H9 (cell line): ENCODE measurements at regions not wholly inside any gene's neighbourhood (a gene's known extent, or its start where the extent isn't known, plus 50 kb on each side); places are given as distances from the start of the nearest gene placed in this dataset.

ENCODE experiments used
- DNase-seq: peaks from one replicate; pipeline ENCODE4 v3.0.0-alpha.2; 2017
- H2AFZ ChIP-seq: one replicate; pipeline ENCODE4 v1.6.1; 2013; ENCODE audit warnings: mild to moderate bottlenecking, low read length, control low read depth, moderate library complexity
- H2AK5ac ChIP-seq: 2 replicates; pipeline ENCODE4 v1.6.1; 2013; ENCODE audit warnings: low read length, control low read depth, mixed read lengths; ENCODE audit not compliant: insufficient read length
- H2BK120ac ChIP-seq: one replicate; pipeline ENCODE4 v1.6.1; 2013; ENCODE audit warnings: low read depth, mild to moderate bottlenecking, low read length, control low read depth, inconsistent platforms; ENCODE audit not compliant: poor library complexity, severe bottlenecking
- H2BK12ac ChIP-seq: 2 replicates; pipeline ENCODE4 v1.6.1; 2013; ENCODE audit warnings: low read length, control low read depth, mixed read lengths, low read depth; ENCODE audit not compliant: insufficient read length
- H2BK15ac ChIP-seq: 2 replicates; pipeline ENCODE4 v1.6.1; 2013; ENCODE audit warnings: low read depth, low read length, control low read depth
- H2BK20ac ChIP-seq: one replicate; pipeline ENCODE4 v1.6.1; 2013; ENCODE audit warnings: low read depth, mild to moderate bottlenecking, low read length, control low read depth, inconsistent platforms; ENCODE audit not compliant: poor library complexity, severe bottlenecking
- H2BK5ac ChIP-seq: 2 replicates; pipeline ENCODE4 v1.6.1; 2013; ENCODE audit warnings: low read length, control low read depth, mixed read lengths; ENCODE audit not compliant: insufficient read length
- H3K14ac ChIP-seq: 2 replicates; pipeline ENCODE4 v1.6.1; 2013; ENCODE audit warnings: low read length, control low read depth; ENCODE audit not compliant: insufficient read depth
- H3K18ac ChIP-seq: 2 replicates; pipeline ENCODE4 v1.6.1; 2013; ENCODE audit warnings: low read depth, mild to moderate bottlenecking, mixed read lengths, low read length, control low read depth; ENCODE audit not compliant: insufficient read length
- H3K23ac ChIP-seq: 2 replicates; pipeline ENCODE4 v1.6.1; 2013; ENCODE audit warnings: low read length, control low read depth, mixed read lengths, low read depth; ENCODE audit not compliant: insufficient read length
- H3K23me2 ChIP-seq: 2 replicates; pipeline ENCODE4 v1.6.1; 2013; ENCODE audit warnings: low read depth, mild to moderate bottlenecking, mixed read lengths, low read length, control low read depth; ENCODE audit not compliant: insufficient read length, poor library complexity, severe bottlenecking
- H3K27ac ChIP-seq: 2 replicates; pipeline ENCODE4 v1.5.1; 2013; ENCODE audit warnings: low read length, control low read depth, mixed read lengths, low read depth; ENCODE audit not compliant: insufficient read length
- H3K27me3 ChIP-seq: 2 replicates; pipeline ENCODE4 v1.6.1; 2013; ENCODE audit warnings: low read length, control low read depth, inconsistent platforms; ENCODE audit not compliant: insufficient read depth
- H3K4ac ChIP-seq: 2 replicates; pipeline ENCODE4 v1.6.1; 2013; ENCODE audit warnings: low read depth, mild to moderate bottlenecking, control low read depth, inconsistent platforms, low read length, moderate library complexity
- H3K4me1 ChIP-seq: 2 replicates; pipeline ENCODE4 v1.6.1; 2013; ENCODE audit warnings: low read length, control low read depth, inconsistent platforms; ENCODE audit not compliant: insufficient read depth
- H3K4me2 ChIP-seq: 2 replicates; pipeline ENCODE4 v1.6.1; 2013; ENCODE audit warnings: low read length, control low read depth, mixed read lengths; ENCODE audit not compliant: insufficient read length, insufficient read depth
- H3K56ac ChIP-seq: 2 replicates; pipeline ENCODE4 v1.6.1; 2013; ENCODE audit warnings: low read depth, mild to moderate bottlenecking, mixed read lengths, low read length, control low read depth; ENCODE audit not compliant: insufficient read length
- H3K79me1 ChIP-seq: 2 replicates; pipeline ENCODE4 v1.6.1; 2013; ENCODE audit warnings: low read depth, mild to moderate bottlenecking, moderate library complexity, low read length, control low read depth, inconsistent platforms; ENCODE audit not compliant: insufficient read depth, poor library complexity, severe bottlenecking
- H3K79me2 ChIP-seq: 2 replicates; pipeline ENCODE4 v1.6.1; 2013; ENCODE audit warnings: low read length, control low read depth, inconsistent platforms; ENCODE audit not compliant: insufficient read depth
- H3K9ac ChIP-seq: 2 replicates; pipeline ENCODE4 v1.6.1; 2013; ENCODE audit warnings: low read length, control low read depth, mixed read lengths; ENCODE audit not compliant: insufficient read length; ENCODE audit errors: extremely low read depth
- H3K9me3 ChIP-seq: one replicate; pipeline ENCODE4 v1.6.1; 2013; ENCODE audit warnings: low read depth, low read length, inconsistent platforms; ENCODE audit not compliant: control insufficient read depth
- H3T11ph ChIP-seq: one replicate; pipeline ENCODE4 v1.6.1; 2013; ENCODE audit warnings: mild to moderate bottlenecking, low read length, control low read depth, inconsistent platforms
- H4K20me1 ChIP-seq: one replicate; pipeline ENCODE4 v1.6.1; 2013; ENCODE audit not compliant: control insufficient read depth, insufficient read length, insufficient read depth
- H4K5ac ChIP-seq: 2 replicates; pipeline ENCODE4 v1.6.1; 2013; ENCODE audit warnings: low read depth, mild to moderate bottlenecking, mixed read lengths, low read length, control low read depth; ENCODE audit not compliant: insufficient read length
- H4K8ac ChIP-seq: replicated peaks from 2 replicates; pipeline ENCODE4 v1.6.1; 2013; ENCODE audit warnings: low read length, control low read depth, mixed read lengths, low read depth; ENCODE audit not compliant: insufficient read length
- H4K91ac ChIP-seq: 2 replicates; pipeline ENCODE4 v1.6.1; 2013; ENCODE audit warnings: low read depth, mild to moderate bottlenecking, moderate library complexity, mixed read lengths, low read length, control low read depth; ENCODE audit not compliant: insufficient read length
- H3K27ac Mint-ChIP-seq, 3 experiments: 2 replicates in 2 of 3; 3 replicates in 1 of 3; pipeline ENCODE4 v1.8.0; 2020 to 2021; ENCODE audit warnings: mixed read lengths in 3 of 3, mild to moderate bottlenecking in 1 of 3, moderate library complexity in 1 of 3
- H3K27me3 Mint-ChIP-seq: 2 replicates; pipeline ENCODE4 v1.8.0; 2021; ENCODE audit warnings: low read depth, mild to moderate bottlenecking, moderate library complexity, mixed read lengths
- H3K36me3 Mint-ChIP-seq, 3 experiments: 2 replicates in 2 of 3; 3 replicates in 1 of 3; pipeline ENCODE4 v1.8.0; 2020 to 2021; ENCODE audit warnings: low read depth in 3 of 3, mixed read lengths in 3 of 3; ENCODE audit not compliant: insufficient read depth in 1 of 3
- H3K4me1 Mint-ChIP-seq, 2 experiments: 2 replicates each; pipeline ENCODE4 v1.8.0; 2020; ENCODE audit warnings: mixed read lengths in 2 of 2
- H3K4me3 Mint-ChIP-seq, 2 experiments: 2 replicates in 1 of 2; 3 replicates in 1 of 2; pipeline ENCODE4 v1.8.0; 2020 to 2021; ENCODE audit warnings: mild to moderate bottlenecking in 2 of 2, mixed read lengths in 2 of 2, moderate library complexity in 1 of 2
- H3K9me3 Mint-ChIP-seq, 2 experiments: 2 replicates in 1 of 2; 3 replicates in 1 of 2; pipeline ENCODE4 v1.8.0; 2020; ENCODE audit warnings: mild to moderate bottlenecking in 2 of 2, mixed read lengths in 2 of 2, moderate library complexity in 1 of 2
- WGBS: extraction: QIAGEN DNeasy Blood & Tissue Kit; methylation state at CpG from one replicate; pipeline ENCODE4 v1.1.7; 2013; ENCODE audit warnings: missing lambda C conversion rate, low lambda C conversion rate, mixed read lengths; ENCODE audit not compliant: insufficient read length; ENCODE audit errors: extremely low coverage; 5-methylcytosine and 5-hydroxymethylcytosine counted together
- TF ChIP-seq, protein P1 (sequence below): fragments of 200-600 bp; sonication (generic); conservative IDR thresholded peaks from 3 replicates; pipeline ENCODE4 v1.8.0; 2021; ENCODE audit warnings: antibody characterized with exemption, mild to moderate bottlenecking

DNA sequence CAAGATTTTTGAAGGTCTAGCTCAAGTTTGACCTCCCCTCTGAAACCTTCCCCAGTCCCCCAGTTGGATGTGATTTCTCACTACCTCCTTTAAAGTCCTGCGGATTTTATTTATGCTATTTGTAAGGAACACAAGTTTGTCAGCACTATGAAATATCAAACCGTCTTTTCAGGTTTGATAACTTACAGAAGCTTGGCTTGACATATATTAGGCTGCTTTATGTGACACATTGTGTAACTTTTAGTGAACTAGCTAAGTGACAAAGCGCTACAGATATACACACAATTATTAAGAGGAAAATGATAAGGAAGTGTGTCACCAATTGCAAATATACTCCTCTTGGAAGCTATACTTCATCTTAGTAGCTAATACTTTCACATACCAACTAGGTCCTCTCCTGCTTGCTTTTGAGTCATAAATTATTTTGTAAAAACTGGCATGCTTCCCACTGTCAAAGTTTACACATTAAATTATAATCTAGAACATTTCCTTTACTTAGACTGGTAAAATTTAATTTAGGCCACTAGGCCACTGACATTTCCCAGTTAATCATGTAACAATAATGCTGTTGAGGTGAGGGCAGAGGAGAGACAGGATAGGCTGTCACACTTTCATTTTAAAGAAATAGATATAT, 149.5 kb downstream of the TMTC3 start:
- no peak overlapping the region for H2AFZ ChIP-seq
- no peak overlapping the region for H3K4me2 ChIP-seq
- H2BK15ac ChIP-seq = no peak overlapping the region
- H3K27me3 Mint-ChIP-seq = no peaks in the 10 kb centered on the region
- no peak overlapping the region for H4K8ac ChIP-seq
- H3K18ac ChIP-seq = no peak overlapping the region
- TF ChIP-seq, protein P1, sequence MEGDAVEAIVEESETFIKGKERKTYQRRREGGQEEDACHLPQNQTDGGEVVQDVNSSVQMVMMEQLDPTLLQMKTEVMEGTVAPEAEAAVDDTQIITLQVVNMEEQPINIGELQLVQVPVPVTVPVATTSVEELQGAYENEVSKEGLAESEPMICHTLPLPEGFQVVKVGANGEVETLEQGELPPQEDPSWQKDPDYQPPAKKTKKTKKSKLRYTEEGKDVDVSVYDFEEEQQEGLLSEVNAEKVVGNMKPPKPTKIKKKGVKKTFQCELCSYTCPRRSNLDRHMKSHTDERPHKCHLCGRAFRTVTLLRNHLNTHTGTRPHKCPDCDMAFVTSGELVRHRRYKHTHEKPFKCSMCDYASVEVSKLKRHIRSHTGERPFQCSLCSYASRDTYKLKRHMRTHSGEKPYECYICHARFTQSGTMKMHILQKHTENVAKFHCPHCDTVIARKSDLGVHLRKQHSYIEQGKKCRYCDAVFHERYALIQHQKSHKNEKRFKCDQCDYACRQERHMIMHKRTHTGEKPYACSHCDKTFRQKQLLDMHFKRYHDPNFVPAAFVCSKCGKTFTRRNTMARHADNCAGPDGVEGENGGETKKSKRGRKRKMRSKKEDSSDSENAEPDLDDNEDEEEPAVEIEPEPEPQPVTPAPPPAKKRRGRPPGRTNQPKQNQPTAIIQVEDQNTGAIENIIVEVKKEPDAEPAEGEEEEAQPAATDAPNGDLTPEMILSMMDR = no peak
- no peak overlapping the region for H2AK5ac ChIP-seq
- H3K4me1 Mint-ChIP-seq = no peaks in the 10 kb centered on the region
- no peak overlapping the region for H2BK5ac ChIP-seq
- no peak overlapping the region for H3K4me3 Mint-ChIP-seq
- H3K23me2 ChIP-seq = no peaks in the 10 kb centered on the region
- no peak overlapping the region for H3K4ac ChIP-seq
- no peak overlapping the region for H2BK120ac ChIP-seq
- H2BK20ac ChIP-seq = no peak overlapping the region
- no peaks in the 10 kb centered on the region for H3K79me2 ChIP-seq
- H4K20me1 ChIP-seq = no peaks in the 10 kb centered on the region
- DNase-seq = no peak
- H3K23ac ChIP-seq = no peak overlapping the region
- no peak overlapping the region for H3T11ph ChIP-seq
- no peak overlapping the region for H2BK12ac ChIP-seq
- no peak overlapping the region for H3K27ac ChIP-seq
- H3K27ac Mint-ChIP-seq = no peak overlapping the region
- WGBS = no CpG with 5 or more reads among the region's 3 CpGs
- no peaks in the 10 kb centered on the region for H3K9me3 Mint-ChIP-seq
- H3K9me3 ChIP-seq = no peaks in the 10 kb centered on the region
- H4K91ac ChIP-seq = no peak overlapping the region
- H3K14ac ChIP-seq = no peak overlapping the region
- H4K5ac ChIP-seq = no peak overlapping the region
- no peak overlapping the region for H3K56ac ChIP-seq
- no peaks in the 10 kb centered on the region for H3K36me3 Mint-ChIP-seq
- no peaks in the 10 kb centered on the region for H3K4me1 ChIP-seq
- H3K79me1 ChIP-seq = no peaks in the 10 kb centered on the region
- no peak overlapping the region for H3K9ac ChIP-seq
- H3K27me3 ChIP-seq = no peaks in the 10 kb centered on the region
